Thymus (tissue), 11 donors: ENCODE measurements at regions not wholly inside any gene's neighbourhood (a gene's known extent, or its start where the extent isn't known, plus 50 kb on each side); places are given as distances from the start of the nearest gene placed in this dataset.

ENCODE experiments used
- DNase-seq, 9 donors: peaks; one replicate each; pipeline ENCODE4 v3.0.0-alpha.2; 2013; ENCODE audit warnings: low spot score in 9 of 9, low read depth in 6 of 9, missing footprints in 1 of 9
- H3K27ac ChIP-seq, 2 donors: one replicate each; pipeline ENCODE4 v1.5.1; 2013; ENCODE audit warnings: control low read depth in 1 of 2, low read depth in 1 of 2, low read length in 1 of 2, mild to moderate bottlenecking in 1 of 2, moderate library complexity in 1 of 2
- H3K27me3 ChIP-seq, 2 donors: one replicate each; pipeline ENCODE4 v1.5.1; 2013; ENCODE audit warnings: low read length in 1 of 2; ENCODE audit not compliant: control insufficient read depth in 2 of 2, insufficient read depth in 1 of 2
- H3K36me3 ChIP-seq, 2 donors: one replicate each; pipeline ENCODE4 v1.5.1; 2013; ENCODE audit warnings: low read length in 1 of 2, mild to moderate bottlenecking in 1 of 2, moderate library complexity in 1 of 2; ENCODE audit not compliant: control insufficient read depth in 2 of 2, insufficient read depth in 2 of 2
- H3K4me1 ChIP-seq, 2 donors: one replicate each; pipeline ENCODE4 v1.5.1; 2013; ENCODE audit warnings: low read length in 2 of 2; ENCODE audit not compliant: control insufficient read depth in 2 of 2, insufficient read depth in 2 of 2
- H3K4me3 ChIP-seq, 2 donors: one replicate each; pipeline ENCODE4 v1.5.1; 2013; ENCODE audit warnings: low read length in 2 of 2, control low read depth in 1 of 2, mild to moderate bottlenecking in 1 of 2
- H3K9me3 ChIP-seq, 2 donors: one replicate each; pipeline ENCODE4 v1.5.1; 2013; ENCODE audit warnings: low read length in 1 of 2, mild to moderate bottlenecking in 1 of 2; ENCODE audit not compliant: control insufficient read depth in 2 of 2, insufficient read depth in 1 of 2
- WGBS: extraction: QIAGEN DNeasy Blood & Tissue Kit; methylation state at CpG from one replicate; pipeline ENCODE4 v1.1.7; 2013; 5-methylcytosine and 5-hydroxymethylcytosine counted together
- donor health status: healthy.

DNA sequence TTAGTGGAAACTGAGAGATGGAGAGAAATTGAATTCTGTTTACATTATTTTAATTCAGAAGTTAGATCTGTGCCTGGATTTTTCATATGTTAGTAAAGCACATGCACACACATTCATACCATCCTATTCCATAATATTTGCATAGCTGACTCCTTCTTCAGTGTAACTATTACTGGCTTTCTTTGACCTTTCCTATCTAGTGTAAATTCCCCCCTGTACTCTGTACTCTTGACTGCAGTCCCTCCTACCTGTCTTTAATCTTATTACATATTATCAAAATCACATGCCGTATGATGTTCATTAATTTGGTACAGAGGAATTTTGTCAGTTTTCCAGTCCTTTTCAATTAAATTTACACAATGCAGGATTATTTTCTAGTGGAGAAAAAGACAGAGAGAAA is 417.0 kb upstream of the SOX5 start:
- Histone ChIP-seq H3K27me3 (no peaks in the 10 kb centered on the region), H3K4me3 (no peak overlapping the region), H3K9me3 (no peaks in the 10 kb centered on the region), H3K27ac (no peak overlapping the region), H3K4me1 (no peaks in the 10 kb centered on the region), H3K36me3 (no peaks in the 10 kb centered on the region)
- WGBS: 96% methylated on average over 1 of the region's 1 CpG
- no peak for DNase-seq

DNA sequence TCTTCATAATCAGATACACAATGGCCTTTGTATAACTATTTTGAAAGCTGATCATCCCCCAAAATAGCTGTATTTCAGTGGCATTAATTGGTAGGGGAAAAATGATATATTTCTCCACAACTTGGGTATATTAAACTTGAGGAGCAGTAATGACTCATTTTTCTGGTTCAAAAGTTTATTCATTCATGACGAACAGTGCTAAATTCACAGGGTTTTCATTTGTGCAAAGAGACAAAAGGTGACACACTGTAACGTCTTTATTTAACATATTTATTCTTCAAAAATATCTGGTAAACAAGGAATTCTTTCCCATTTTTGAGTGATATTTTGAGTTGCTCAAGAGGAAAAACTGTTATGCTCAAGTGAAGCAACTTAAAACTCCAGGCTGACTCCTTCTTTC is 415.5 kb upstream of the SOX5 start:
- H3K4me3 ChIP-seq: no peak overlapping the region
- 95% methylated on average over 2 of the region's 2 CpGs for WGBS
- no peak overlapping the region for H3K27ac ChIP-seq
- H3K36me3 ChIP-seq: no peaks in the 10 kb centered on the region
- no peaks in the 10 kb centered on the region for H3K9me3 ChIP-seq
- no peaks in the 10 kb centered on the region for H3K27me3 ChIP-seq
- no peak for DNase-seq
- H3K4me1 ChIP-seq: no peaks in the 10 kb centered on the region

DNA sequence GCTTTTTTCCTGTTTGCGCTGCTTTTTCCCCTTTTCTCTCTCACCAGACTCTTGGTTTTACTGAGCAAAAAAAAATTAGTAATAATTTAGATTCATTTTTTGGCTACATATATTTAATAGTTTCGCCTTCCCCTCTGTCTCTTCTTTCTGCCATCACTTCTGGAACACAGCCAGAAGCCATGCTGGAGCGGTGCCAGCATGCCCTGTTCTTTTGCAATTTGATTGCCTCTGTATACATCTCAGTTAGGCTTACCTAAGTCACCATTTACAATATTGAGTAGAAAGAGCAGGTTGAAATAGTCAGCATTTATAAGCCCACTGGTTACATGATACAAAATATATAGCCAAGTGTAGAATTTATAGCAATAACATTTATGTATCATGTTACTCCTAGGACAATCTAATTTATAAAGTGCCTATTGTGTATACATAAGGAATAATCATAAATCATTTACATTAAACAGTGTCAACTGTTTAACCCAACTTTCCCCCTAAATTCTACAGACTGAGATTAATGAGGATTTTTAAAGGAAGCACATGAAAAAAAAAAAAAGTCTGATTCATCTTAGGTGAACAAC is 413.8 kb upstream of the SOX5 start:
- Histone ChIP-seq H3K4me3 (no peak overlapping the region), H3K9me3 (no peaks in the 10 kb centered on the region), H3K4me1 (no peaks in the 10 kb centered on the region), H3K27ac (no peak overlapping the region), H3K27me3 (no peaks in the 10 kb centered on the region), H3K36me3 (no peaks in the 10 kb centered on the region)
- DNase-seq: no peak
- 95% methylated on average over 3 of the region's 3 CpGs for WGBS

DNA sequence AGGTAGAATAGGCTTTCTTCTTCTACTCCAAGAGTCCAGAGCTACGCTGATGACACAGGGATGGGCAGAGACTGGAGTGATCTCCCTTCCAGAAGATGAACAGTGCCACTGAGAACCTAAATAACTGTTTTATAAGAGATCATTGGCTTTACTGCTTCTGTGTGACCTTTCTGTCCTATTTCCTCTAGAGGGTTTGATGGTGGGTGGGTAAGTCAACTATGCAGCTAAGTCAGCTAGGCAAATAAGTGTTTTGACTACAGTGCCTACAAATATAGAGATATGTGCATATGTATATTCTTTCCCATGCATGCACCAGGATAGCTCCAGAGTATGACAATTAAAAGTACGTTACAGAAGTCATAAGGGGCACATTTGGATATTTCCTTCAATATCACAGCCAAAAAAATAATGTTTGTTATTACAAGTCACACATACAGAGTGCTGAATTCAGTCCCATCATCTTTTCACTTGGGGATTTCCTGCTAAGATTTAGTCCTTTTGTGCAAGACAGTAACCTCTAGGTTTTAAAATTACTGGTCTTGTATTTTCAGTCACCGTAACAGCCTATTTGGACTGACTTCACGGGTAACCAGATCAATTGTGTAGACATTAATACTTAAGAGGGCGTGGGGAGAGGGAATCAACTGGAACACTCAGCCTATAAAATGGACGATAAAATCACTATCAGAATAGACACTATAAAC is 412.6 kb upstream of the SOX5 start:
- Histone ChIP-seq H3K36me3 (no peaks in the 10 kb centered on the region), H3K9me3 (no peaks in the 10 kb centered on the region), H3K27me3 (no peaks in the 10 kb centered on the region), H3K4me1 (no peaks in the 10 kb centered on the region), H3K4me3 (no peak overlapping the region), H3K27ac (no peak overlapping the region)
- DNase-seq: no peak
- WGBS: 95% methylated on average over 6 of the region's 6 CpGs

DNA sequence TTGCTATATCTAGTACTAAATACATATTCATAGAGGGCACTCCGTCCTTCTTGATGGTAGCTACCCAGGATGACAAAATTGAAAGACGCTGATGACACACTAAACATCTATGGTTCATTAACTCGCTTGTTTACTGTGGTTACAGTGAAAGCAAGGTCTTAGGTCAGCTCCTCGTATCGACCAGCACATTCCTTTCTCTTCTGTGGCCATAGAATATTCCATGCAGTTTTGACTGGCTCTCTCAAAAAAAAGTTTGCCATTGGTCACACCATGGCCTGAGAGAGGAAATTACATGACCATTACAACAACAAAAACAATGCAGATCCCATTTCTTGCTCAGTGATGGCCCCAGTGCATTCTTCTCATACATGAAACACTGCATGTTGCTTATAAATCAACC is 411.4 kb upstream of the SOX5 start:
- DNase-seq: no peak
- H3K27ac ChIP-seq: no peak overlapping the region
- H3K27me3 ChIP-seq: no peaks in the 10 kb centered on the region
- no peaks in the 10 kb centered on the region for H3K36me3 ChIP-seq
- no peak overlapping the region for H3K4me3 ChIP-seq
- WGBS: 95% methylated on average over 5 of the region's 5 CpGs
- H3K9me3 ChIP-seq: no peaks in the 10 kb centered on the region
- H3K4me1 ChIP-seq: no peaks in the 10 kb centered on the region

DNA sequence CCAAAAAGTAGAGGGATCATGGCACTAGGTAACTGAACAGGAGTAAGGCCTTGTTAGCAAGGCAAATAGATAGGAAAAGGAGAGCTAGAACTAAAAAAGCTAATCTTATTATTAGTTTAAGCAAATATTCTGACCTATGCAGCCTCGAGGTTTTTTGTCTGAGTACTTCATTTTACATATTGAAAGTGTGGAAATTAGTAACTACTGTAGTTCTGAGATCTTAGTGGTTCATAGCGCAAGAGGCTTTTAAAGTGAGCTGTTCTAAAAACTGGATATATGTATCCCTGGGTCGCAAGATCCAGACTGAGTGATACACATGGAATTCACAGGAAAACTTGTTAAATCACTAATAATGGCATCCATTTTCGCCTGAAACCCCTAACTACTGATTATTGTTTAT is 411.0 kb upstream of the SOX5 start:
- DNase-seq: no peak
- no peaks in the 10 kb centered on the region for H3K27me3 ChIP-seq
- H3K9me3 ChIP-seq: no peaks in the 10 kb centered on the region
- no peak overlapping the region for H3K27ac ChIP-seq
- 94% methylated on average over 4 of the region's 4 CpGs for WGBS
- H3K4me1 ChIP-seq: no peaks in the 10 kb centered on the region
- H3K4me3 ChIP-seq: no peak overlapping the region
- H3K36me3 ChIP-seq: no peaks in the 10 kb centered on the region

DNA sequence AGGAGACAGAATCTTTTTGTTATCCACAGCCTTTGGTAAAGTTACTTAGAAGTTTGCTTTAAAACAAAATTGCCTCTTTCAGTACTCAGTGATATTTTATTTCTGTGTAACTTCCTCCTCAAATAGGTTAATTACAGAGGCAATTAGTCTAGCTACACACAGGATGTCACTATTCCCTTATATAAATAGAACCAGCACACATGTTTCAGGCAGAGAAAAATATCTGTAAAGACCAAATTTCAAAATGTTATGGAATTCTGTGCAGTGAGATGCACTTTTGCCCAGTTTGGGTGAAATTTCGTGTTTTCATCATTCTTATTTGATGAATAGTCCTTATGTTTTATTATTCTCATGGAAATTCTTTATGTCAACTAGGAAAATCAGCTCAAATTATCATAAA is 410.6 kb upstream of the SOX5 start:
- no peaks in the 10 kb centered on the region for H3K4me1 ChIP-seq
- no peaks in the 10 kb centered on the region for H3K36me3 ChIP-seq
- no peak overlapping the region for H3K4me3 ChIP-seq
- WGBS: 85% methylated on average over 1 of the region's 1 CpG
- H3K9me3 ChIP-seq: no peaks in the 10 kb centered on the region
- no peak overlapping the region for H3K27ac ChIP-seq
- DNase-seq: no peak
- H3K27me3 ChIP-seq: no peaks in the 10 kb centered on the region

DNA sequence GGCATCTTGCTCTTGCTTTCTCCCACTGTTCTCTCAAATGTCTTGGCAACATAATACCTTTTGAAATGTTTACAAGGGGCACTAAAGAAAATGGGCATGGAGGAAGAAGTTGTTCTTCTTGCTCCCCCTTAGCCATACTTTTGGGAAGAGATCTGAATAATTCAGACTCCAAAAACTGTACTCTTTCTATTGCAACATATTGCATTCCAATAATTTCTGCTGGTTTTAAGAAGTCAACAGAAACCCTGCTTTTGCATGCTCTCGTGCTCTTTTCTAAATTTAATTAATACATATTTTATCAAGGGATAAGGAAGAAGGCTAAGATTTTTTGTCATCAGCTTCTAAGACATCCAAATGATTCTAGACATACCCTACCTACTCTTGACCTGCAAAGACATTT is 409.9 kb upstream of the SOX5 start:
- Histone ChIP-seq H3K9me3 (no peaks in the 10 kb centered on the region), H3K4me3 (no peak overlapping the region), H3K27ac (no peak overlapping the region), H3K36me3 (no peaks in the 10 kb centered on the region), H3K27me3 (no peaks in the 10 kb centered on the region), H3K4me1 (no peaks in the 10 kb centered on the region)
- 100% methylated on average over 1 of the region's 1 CpG for WGBS
- DNase-seq: no peak

DNA sequence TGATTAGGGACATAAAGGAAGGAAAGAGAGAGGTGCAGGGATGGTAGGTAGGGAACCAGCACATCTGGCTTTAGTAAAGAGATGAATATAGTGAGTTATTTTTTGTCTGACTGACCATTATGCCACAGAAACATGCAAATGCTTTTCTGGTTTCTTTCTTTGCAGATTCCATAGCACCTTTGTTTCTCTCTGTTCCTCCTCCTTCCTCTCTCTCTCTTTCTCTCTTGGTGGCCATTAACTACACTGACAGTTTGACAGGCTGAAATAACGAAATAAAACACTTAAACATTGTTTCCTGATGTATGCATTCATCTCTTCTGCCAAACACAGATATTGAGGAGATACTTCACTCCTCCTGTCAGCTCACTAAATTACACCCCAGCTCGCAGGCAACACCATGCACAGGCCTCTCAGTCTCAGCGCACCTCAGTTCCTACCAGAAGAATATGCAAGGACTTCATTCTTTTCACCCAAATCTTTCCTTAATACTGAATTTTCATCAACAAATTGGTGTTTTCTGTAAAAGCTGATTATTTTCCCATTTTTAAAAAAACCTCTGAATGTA is 406.9 kb upstream of the SOX5 start:
- no peaks in the 10 kb centered on the region for H3K4me1 ChIP-seq
- WGBS: 96% methylated on average over 3 of the region's 3 CpGs

More for the DNA sequence above, 406.9 kb upstream of the SOX5 start:
- Histone ChIP-seq H3K36me3 (no peaks in the 10 kb centered on the region), H3K27me3 (no peaks in the 10 kb centered on the region), H3K4me3 (no peak overlapping the region), H3K9me3 (no peaks in the 10 kb centered on the region), H3K27ac (no peak overlapping the region)
- DNase-seq: no peak
